Activated naive CD4-positive, alpha-beta T cell treated with anti-CD3 and anti-CD28 coated beads, Interleukin-2, amount 50 U/mL, for 72 hours (primary cell): ENCODE measurements at regions not wholly inside any gene's neighbourhood (a gene's known extent, or its start where the extent isn't known, plus 50 kb on each side); places are given as distances from the start of the nearest gene placed in this dataset.
"Not testable (repeated sequence)": the region's sequence is repeated elsewhere in the genome, so short reads cannot be mapped to it uniquely, and the experiment has no call there.

ENCODE experiments used
- ATAC-seq, 2 donors: fragments of 150-1000 bp; cut with Tn5 transposase; 2 replicates each; pipeline ENCODE4 v1.10.0; 2021; ENCODE audit warnings: mild to moderate bottlenecking in 2 of 2, moderate library complexity in 2 of 2
- DNase-seq, 2 donors: peaks; one replicate each; pipeline ENCODE4 v3.0.0; 2021 to 2022; ENCODE audit warnings: low spot score in 2 of 2
- H3K27ac Mint-ChIP-seq, 2 donors: one replicate each; pipeline ENCODE4 v1.8.0; 2022; ENCODE audit warnings: mild to moderate bottlenecking in 2 of 2, mixed read lengths in 2 of 2
- H3K36me3 Mint-ChIP-seq, 2 donors: one replicate each; pipeline ENCODE4 v1.8.0; 2022; ENCODE audit warnings: mixed read lengths in 2 of 2
- H3K9me3 Mint-ChIP-seq, 2 donors: one replicate each; pipeline ENCODE4 v1.8.0; 2022; ENCODE audit warnings: mixed read lengths in 2 of 2

GRCh38 chr21:22023896-22024295 is 1025.7 kb downstream of the NCAM2 start:
- not testable (repeated sequence) for H3K9me3 Mint-ChIP-seq, H3K27ac Mint-ChIP-seq, H3K36me3 Mint-ChIP-seq, ATAC-seq, DNase-seq

- ATAC-seq: no peak
These were observed 1046.2 kb downstream of the NCAM2 start for GRCh38 chr21:22044431-22044830.

GRCh38 chr21:22046576-22046975 is 1048.4 kb downstream of the NCAM2 start:
- no peak for ATAC-seq
- H3K27ac Mint-ChIP-seq: no peak overlapping the region
- H3K36me3 Mint-ChIP-seq: no peaks in the 10 kb centered on the region
- DNase-seq: no peak
- H3K9me3 Mint-ChIP-seq: no peaks in the 10 kb centered on the region

More at GRCh38 chr21:22044431-22044830, 1046.2 kb downstream of the NCAM2 start:
- H3K27ac Mint-ChIP-seq: no peak overlapping the region
- peaks cover 0 to 8% of the 10 kb centered on the region in 2 donors for H3K36me3 Mint-ChIP-seq
- DNase-seq: no peak
- peaks cover 0 to 7% of the 10 kb centered on the region in 2 donors for H3K9me3 Mint-ChIP-seq

GRCh38 chr21:22056904-22057303 is 1058.7 kb downstream of the NCAM2 start:
- Mint-ChIP-seq H3K36me3 (peaks cover 0 to 8% of the 10 kb centered on the region in 2 donors), H3K27ac (no peak overlapping the region), H3K9me3 (peaks cover 5 to 8% of the 10 kb centered on the region in 2 donors)
- no peak for DNase-seq
- ATAC-seq: no peak

- Mint-ChIP-seq H3K36me3 (peaks cover 0 to 8% of the 10 kb centered on the region in 2 donors), H3K9me3 (peaks cover 5% of the 10 kb centered on the region in 2 donors), H3K27ac (no peak overlapping the region)
- DNase-seq (no peak), ATAC-seq (no peak)
These were observed 1064.4 kb downstream of the NCAM2 start for GRCh38 chr21:22062472-22063139.

GRCh38 chr21:22063140-22063539 is 1064.9 kb downstream of the NCAM2 start:
- ATAC-seq: no peak
- Mint-ChIP-seq H3K27ac (no peak overlapping the region), H3K9me3 (peaks cover 5% of the 10 kb centered on the region in 2 donors), H3K36me3 (peaks cover 0 to 8% of the 10 kb centered on the region in 2 donors)
- DNase-seq: no peak

GRCh38 chr21:22076471-22076870 is 1078.3 kb downstream of the NCAM2 start:
- peaks cover 0 to 7% of the 10 kb centered on the region in 2 donors for H3K9me3 Mint-ChIP-seq

GRCh38 chr21:22083899-22084298 is 1085.7 kb downstream of the NCAM2 start:
- H3K27ac Mint-ChIP-seq: no peak overlapping the region
- peaks cover 0 to 7% of the 10 kb centered on the region in 2 donors for H3K9me3 Mint-ChIP-seq
- ATAC-seq (no peak), DNase-seq (no peak)
- H3K36me3 Mint-ChIP-seq: no peaks in the 10 kb centered on the region

More at GRCh38 chr21:22076471-22076870, 1078.3 kb downstream of the NCAM2 start:
- DNase-seq (no peak), ATAC-seq (no peak)
- Mint-ChIP-seq H3K36me3 (no peaks in the 10 kb centered on the region), H3K27ac (no peak overlapping the region)

GRCh38 chr21:22096314-22096713 is 1098.1 kb downstream of the NCAM2 start:
- DNase-seq (no peak), ATAC-seq (no peak)
- no peaks in the 10 kb centered on the region for H3K36me3 Mint-ChIP-seq
- no peak overlapping the region for H3K27ac Mint-ChIP-seq
- peaks cover 0 to 5% of the 10 kb centered on the region in 2 donors for H3K9me3 Mint-ChIP-seq

- Mint-ChIP-seq H3K36me3 (peaks cover 0 to 14% of the 10 kb centered on the region in 2 donors), H3K27ac (no peak overlapping the region), H3K9me3 (peaks cover 4 to 17% of the 10 kb centered on the region in 2 donors)
- DNase-seq (no peak), ATAC-seq (no peak)
These were observed 1108.7 kb downstream of the NCAM2 start for GRCh38 chr21:22106720-22107410.

GRCh38 chr21:22115746-22116145 is 1117.5 kb downstream of the NCAM2 start:
- no peak for DNase-seq
- peaks cover 0 to 8% of the 10 kb centered on the region in 2 donors for H3K36me3 Mint-ChIP-seq

GRCh38 chr21:22120616-22121266 is 1122.5 kb downstream of the NCAM2 start:
- DNase-seq (no peak), ATAC-seq (no peak)
- Mint-ChIP-seq H3K27ac (no peak overlapping the region), H3K36me3 (no peaks in the 10 kb centered on the region), H3K9me3 (peaks cover 3 to 5% of the 10 kb centered on the region in 2 donors)

More at GRCh38 chr21:22115746-22116145, 1117.5 kb downstream of the NCAM2 start:
- Mint-ChIP-seq H3K27ac (no peak overlapping the region), H3K9me3 (peaks cover 4 to 14% of the 10 kb centered on the region in 2 donors)
- no peak for ATAC-seq

GRCh38 chr21:22125581-22125980 is 1127.4 kb downstream of the NCAM2 start:
- ATAC-seq: no peak
- DNase-seq: no peak
- Mint-ChIP-seq H3K36me3 (no peaks in the 10 kb centered on the region), H3K9me3 (peaks cover 3 to 5% of the 10 kb centered on the region in 2 donors), H3K27ac (no peak overlapping the region)

- ATAC-seq (no peak), DNase-seq (no peak)
- Mint-ChIP-seq H3K9me3 (no peaks in the 10 kb centered on the region), H3K36me3 (no peaks in the 10 kb centered on the region), H3K27ac (no peak overlapping the region)
These were observed 1130.5 kb downstream of the NCAM2 start for GRCh38 chr21:22128671-22129070.

- ATAC-seq (no peak), DNase-seq (no peak)
- H3K36me3 Mint-ChIP-seq: no peaks in the 10 kb centered on the region
- no peaks in the 10 kb centered on the region for H3K9me3 Mint-ChIP-seq
- no peak overlapping the region for H3K27ac Mint-ChIP-seq
These were observed 1134.3 kb downstream of the NCAM2 start for GRCh38 chr21:22132358-22133071.

GRCh38 chr21:22136740-22137139 is 1138.5 kb downstream of the NCAM2 start:
- DNase-seq: no peak
- no peak overlapping the region for H3K27ac Mint-ChIP-seq

More at GRCh38 chr21:22136740-22137139, 1138.5 kb downstream of the NCAM2 start:
- ATAC-seq: no peak
- Mint-ChIP-seq H3K36me3 (no peaks in the 10 kb centered on the region), H3K9me3 (peaks cover 4 to 9% of the 10 kb centered on the region in 2 donors)
